ENCODE measurements at regions not wholly inside any gene's neighbourhood (a gene's known extent, or its start where the extent isn't known, plus 50 kb on each side); places are given as distances from the start of the nearest gene placed in this dataset.

- Histone ChIP-seq H3K36me3 (ENCODE audit: insufficient read depth, low read length) (no peaks in the 10 kb centered on the region), H2AFZ (ENCODE audit: low read depth, low read length) (peak overlapping the region; percentile 34; the same call in 1 of the 2 replicates), H3K4me3 (ENCODE audit: low read depth in 1 of 2, low read length in 2 of 2) (no peak overlapping the region), H3K4me2 (ENCODE audit: insufficient read depth, low read length) (no peak overlapping the region), H3K9ac (ENCODE audit: low read depth, low read length) (no peak overlapping the region), H3K27ac (ENCODE audit: low read length) (0 out of 2 replicates have a peak overlapping the region, but pooled peaks have one; percentile 22), H3K4me1 (ENCODE audit: insufficient read depth, low read length) (peaks cover 11% of the 10 kb centered on the region), H3K9me3 (ENCODE audit: insufficient read depth, low read length, severe bottlenecking) (no peaks in the 10 kb centered on the region), H4K20me1 (ENCODE audit: insufficient read depth, low read length) (no peaks in the 10 kb centered on the region), H3K27me3 (ENCODE audit: insufficient read depth, low read length, poor library complexity) (no peaks in the 10 kb centered on the region), H3K79me2 (ENCODE audit: insufficient read depth, low read length) (no peaks in the 10 kb centered on the region)
- DNase-seq (no peak), ATAC-seq (ENCODE audit: insufficient read depth, low read depth) (no peak)
- TF ChIP-seq EZH2 (IDR thresholded peaks at IDR 0.05; ENCODE audit: borderline replicate concordance, low read depth, low read length, severe bottlenecking) (no peak), CTCF (IDR thresholded peaks at IDR 0.05; ENCODE audit: borderline replicate concordance, extremely low read depth, low read length, poor library complexity, severe bottlenecking) (no peak)
Observed at GRCh38 chr2:59896499-59897245, 656.8 kb downstream of the BCL11A start.

DNA sequence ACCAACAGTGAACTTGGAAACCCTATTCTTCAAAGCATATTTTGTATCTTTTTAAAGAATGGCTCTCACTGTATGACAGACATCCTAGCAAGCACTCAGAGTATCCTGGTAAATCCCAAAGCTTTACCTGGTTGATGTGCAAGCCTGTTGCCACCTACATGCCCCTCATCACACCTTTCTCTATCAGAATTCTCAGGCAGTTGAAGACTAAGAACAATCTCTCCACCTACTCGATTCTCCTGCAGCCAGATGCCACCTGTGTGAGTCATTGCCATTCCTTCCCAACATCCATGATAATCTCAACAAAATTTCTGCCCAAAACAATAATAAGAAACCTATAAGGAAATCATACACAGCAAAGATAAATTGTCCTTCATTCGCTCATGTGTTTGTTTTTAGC, 659.8 kb downstream of the BCL11A start:
- Histone ChIP-seq H3K4me2 (ENCODE audit: insufficient read depth, low read length) (no peak overlapping the region), H3K27ac (ENCODE audit: low read length) (no peak overlapping the region), H4K20me1 (ENCODE audit: insufficient read depth, low read length) (no peaks in the 10 kb centered on the region), H3K9ac (ENCODE audit: low read depth, low read length) (no peak overlapping the region), H2AFZ (ENCODE audit: low read depth, low read length) (no peak overlapping the region), H3K4me3 (ENCODE audit: low read depth in 1 of 2, low read length in 2 of 2) (no peak overlapping the region), H3K36me3 (ENCODE audit: insufficient read depth, low read length) (no peaks in the 10 kb centered on the region), H3K9me3 (ENCODE audit: insufficient read depth, low read length, severe bottlenecking) (no peaks in the 10 kb centered on the region), H3K79me2 (ENCODE audit: insufficient read depth, low read length) (no peaks in the 10 kb centered on the region), H3K27me3 (ENCODE audit: insufficient read depth, low read length, poor library complexity) (no peaks in the 10 kb centered on the region), H3K4me1 (ENCODE audit: insufficient read depth, low read length) (peaks cover 32% of the 10 kb centered on the region)
- DNase-seq: no peak
- ATAC-seq (ENCODE audit: insufficient read depth, low read depth): no peak
- TF ChIP-seq CTCF (IDR thresholded peaks at IDR 0.05; ENCODE audit: borderline replicate concordance, extremely low read depth, low read length, poor library complexity, severe bottlenecking) (no peak), EZH2 (IDR thresholded peaks at IDR 0.05; ENCODE audit: borderline replicate concordance, low read depth, low read length, severe bottlenecking) (no peak)

DNA sequence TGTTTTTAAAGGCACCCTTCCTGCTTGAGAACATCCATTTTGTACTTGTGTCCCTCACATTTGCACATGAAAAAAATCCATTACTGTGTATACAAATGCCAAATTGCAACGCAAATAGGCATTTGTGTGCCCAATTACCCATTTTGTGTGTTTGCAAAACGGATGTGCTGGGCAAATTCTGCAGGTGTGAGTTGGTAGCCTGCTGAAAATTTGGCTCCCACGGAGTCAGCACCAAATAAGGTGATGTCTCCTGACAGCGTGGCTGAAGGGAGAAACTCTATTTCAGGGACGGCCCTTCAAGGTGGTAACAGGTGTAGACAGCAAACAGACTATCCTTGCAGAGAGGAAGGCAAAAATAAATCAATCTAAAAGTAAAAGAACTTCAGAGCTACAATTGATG, 661.1 kb downstream of the BCL11A start:
- TF ChIP-seq EZH2 (IDR thresholded peaks at IDR 0.05; ENCODE audit: borderline replicate concordance, low read depth, low read length, severe bottlenecking) (no peak), CTCF (IDR thresholded peaks at IDR 0.05; ENCODE audit: borderline replicate concordance, extremely low read depth, low read length, poor library complexity, severe bottlenecking) (no peak)
- Histone ChIP-seq H3K9me3 (ENCODE audit: insufficient read depth, low read length, severe bottlenecking) (no peaks in the 10 kb centered on the region), H3K27me3 (ENCODE audit: insufficient read depth, low read length, poor library complexity) (no peaks in the 10 kb centered on the region), H3K4me2 (ENCODE audit: insufficient read depth, low read length) (no peak overlapping the region), H4K20me1 (ENCODE audit: insufficient read depth, low read length) (no peaks in the 10 kb centered on the region), H3K36me3 (ENCODE audit: insufficient read depth, low read length) (no peaks in the 10 kb centered on the region), H2AFZ (ENCODE audit: low read depth, low read length) (no peak overlapping the region), H3K4me3 (ENCODE audit: low read depth in 1 of 2, low read length in 2 of 2) (no peak overlapping the region), H3K4me1 (ENCODE audit: insufficient read depth, low read length) (peaks cover 44% of the 10 kb centered on the region), H3K9ac (ENCODE audit: low read depth, low read length) (no peak overlapping the region), H3K79me2 (ENCODE audit: insufficient read depth, low read length) (no peaks in the 10 kb centered on the region), H3K27ac (ENCODE audit: low read length) (no peak overlapping the region)
- no peak for ATAC-seq (ENCODE audit: insufficient read depth, low read depth)
- DNase-seq: no peak
